Lung (tissue), 11 donors: ENCODE measurements at regions not wholly inside any gene's neighbourhood (a gene's known extent, or its start where the extent isn't known, plus 50 kb on each side); places are given as distances from the start of the nearest gene placed in this dataset.

Source experiments
- ATAC-seq: fragments of 200-7000 bp; cut with Tn5 transposase; one replicate; pipeline ENCODE4 v1.9.1; 2020; ENCODE audit warnings: moderate number of reproducible peaks; ENCODE audit not compliant: insufficient read depth, low FRiP score
- DNase-seq, 3 donors: peaks; one replicate each; pipeline ENCODE4 v3.0.0-alpha.2; 2013 to 2017
- H3K27ac ChIP-seq, 2 donors: one replicate each; pipeline ENCODE4 v1.5.1; 2013; ENCODE audit warnings: mild to moderate bottlenecking in 2 of 2, moderate library complexity in 2 of 2, control low read depth in 1 of 2, inconsistent platforms in 1 of 2, low read depth in 1 of 2, low read length in 1 of 2
- H3K27me3 ChIP-seq, 3 donors: one replicate each; pipeline ENCODE4 v1.5.1; 2013; ENCODE audit warnings: low read length in 2 of 3; ENCODE audit not compliant: control insufficient read depth in 3 of 3, insufficient read depth in 3 of 3
- H3K36me3 ChIP-seq, 4 donors: one replicate each; pipeline ENCODE4 v1.5.1; 2013; ENCODE audit warnings: low read length in 4 of 4, mild to moderate bottlenecking in 1 of 4, moderate library complexity in 1 of 4; ENCODE audit not compliant: control insufficient read depth in 4 of 4, insufficient read depth in 4 of 4
- H3K4me1 ChIP-seq, 5 donors: one replicate each; pipeline ENCODE4 v1.5.1; 2013; ENCODE audit warnings: low read length in 5 of 5, mild to moderate bottlenecking in 2 of 5, moderate library complexity in 1 of 5; ENCODE audit not compliant: control insufficient read depth in 5 of 5, insufficient read depth in 5 of 5
- H3K4me3 ChIP-seq: one replicate; pipeline ENCODE4 v1.5.1; 2013; ENCODE audit warnings: mild to moderate bottlenecking, control low read depth, moderate library complexity
- H3K9ac ChIP-seq, 2 donors: one replicate each; pipeline ENCODE4 v1.5.1; 2013; ENCODE audit warnings: low read length in 2 of 2, control low read depth in 1 of 2; ENCODE audit not compliant: insufficient read depth in 1 of 2
- H3K9me3 ChIP-seq, 4 donors: one replicate each; pipeline ENCODE4 v1.5.1; 2013; ENCODE audit warnings: low read length in 3 of 4, mild to moderate bottlenecking in 1 of 4, moderate library complexity in 1 of 4; ENCODE audit not compliant: control insufficient read depth in 4 of 4, insufficient read depth in 3 of 4
- WGBS, 2 donors: extraction: QIAGEN DNeasy Blood & Tissue Kit; methylation state at CpG; one replicate each; pipeline ENCODE4 v1.1.7; 2013; 5-methylcytosine and 5-hydroxymethylcytosine counted together
- TF ChIP-seq, protein P1 (sequence below): IDR thresholded peaks from 2 replicates; pipeline ENCODE4 v1.5.1; 2012; ENCODE audit warnings: mild to moderate bottlenecking; ENCODE audit errors: control extremely low read depth, extremely low read depth
- donor health status: control.
- donor health status: control.
- donor health status: Bipolar disorder and iron deficiency.
- donor health status: healthy.
- donor health status: DM: yes; HTN: yes; CAD: no.

DNA sequence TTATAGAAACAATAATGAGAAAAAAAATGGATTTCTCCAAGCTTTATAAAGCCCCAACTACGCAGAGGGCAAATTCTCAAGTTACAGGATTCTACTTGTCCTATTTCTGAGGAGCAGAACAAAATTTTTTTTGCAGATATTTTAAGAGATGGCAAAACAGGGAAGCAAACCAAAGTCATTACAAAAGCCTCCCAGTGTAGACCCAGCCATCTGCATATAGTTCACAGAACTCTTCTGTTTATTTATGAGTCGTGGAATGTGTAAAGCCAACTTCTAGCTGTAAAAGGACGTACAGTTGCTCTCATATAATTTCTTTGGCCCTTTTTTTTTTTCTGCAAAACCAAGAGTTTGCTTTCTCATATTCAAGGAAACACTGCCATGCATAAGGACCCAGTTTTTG, 120.4 kb downstream of the PCDH7 start:
- no peaks in the 10 kb centered on the region for H3K9me3 ChIP-seq
- no peaks in the 10 kb centered on the region for H3K27me3 ChIP-seq
- ATAC-seq (no peak), DNase-seq (peak in 1 of 3 donors; percentile 39)
- no peak overlapping the region for H3K9ac ChIP-seq
- 68 to 74% methylated on average over 3 of the region's 3 CpGs for WGBS, 2 donors
- H3K27ac ChIP-seq, result no peak overlapping the region
- H3K4me3 ChIP-seq, result no peak overlapping the region
- peaks cover 0 to 29% (median 11%) of the 10 kb centered on the region in 5 donors for H3K4me1 ChIP-seq
- peaks cover 0 to 2% (median 0%) of the 10 kb centered on the region in 4 donors for H3K36me3 ChIP-seq
- TF ChIP-seq, protein P1, sequence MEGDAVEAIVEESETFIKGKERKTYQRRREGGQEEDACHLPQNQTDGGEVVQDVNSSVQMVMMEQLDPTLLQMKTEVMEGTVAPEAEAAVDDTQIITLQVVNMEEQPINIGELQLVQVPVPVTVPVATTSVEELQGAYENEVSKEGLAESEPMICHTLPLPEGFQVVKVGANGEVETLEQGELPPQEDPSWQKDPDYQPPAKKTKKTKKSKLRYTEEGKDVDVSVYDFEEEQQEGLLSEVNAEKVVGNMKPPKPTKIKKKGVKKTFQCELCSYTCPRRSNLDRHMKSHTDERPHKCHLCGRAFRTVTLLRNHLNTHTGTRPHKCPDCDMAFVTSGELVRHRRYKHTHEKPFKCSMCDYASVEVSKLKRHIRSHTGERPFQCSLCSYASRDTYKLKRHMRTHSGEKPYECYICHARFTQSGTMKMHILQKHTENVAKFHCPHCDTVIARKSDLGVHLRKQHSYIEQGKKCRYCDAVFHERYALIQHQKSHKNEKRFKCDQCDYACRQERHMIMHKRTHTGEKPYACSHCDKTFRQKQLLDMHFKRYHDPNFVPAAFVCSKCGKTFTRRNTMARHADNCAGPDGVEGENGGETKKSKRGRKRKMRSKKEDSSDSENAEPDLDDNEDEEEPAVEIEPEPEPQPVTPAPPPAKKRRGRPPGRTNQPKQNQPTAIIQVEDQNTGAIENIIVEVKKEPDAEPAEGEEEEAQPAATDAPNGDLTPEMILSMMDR, result no peak

DNA sequence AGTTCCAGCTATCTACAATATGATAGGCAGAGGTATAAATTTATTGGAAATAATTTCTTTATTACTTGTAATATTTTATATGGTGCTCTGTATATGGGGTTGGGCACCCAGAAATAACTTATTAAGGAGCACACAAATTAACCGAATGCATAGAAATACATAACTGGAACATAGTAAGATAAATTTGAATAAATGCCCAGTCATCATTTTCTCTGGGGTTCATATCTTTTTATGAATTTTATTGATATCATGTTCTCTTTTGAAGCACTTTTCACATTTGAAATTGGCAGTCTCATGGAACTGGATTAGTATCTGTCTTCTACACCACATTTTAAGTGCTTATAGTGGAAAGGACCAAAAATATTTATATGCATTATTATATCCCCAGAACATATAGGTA, 122.0 kb downstream of the PCDH7 start:
- no peaks in the 10 kb centered on the region for H3K27me3 ChIP-seq
- H3K9ac ChIP-seq, result no peak overlapping the region
- 93 to 95% methylated on average over 1 of the region's 1 CpG for WGBS, 2 donors
- peaks cover 0 to 26% (median 11%) of the 10 kb centered on the region in 5 donors for H3K4me1 ChIP-seq
- H3K27ac ChIP-seq, result no peak overlapping the region
- TF ChIP-seq, protein P1, result no peak
- no peak overlapping the region for H3K4me3 ChIP-seq
- peaks cover 0 to 2% (median 0%) of the 10 kb centered on the region in 4 donors for H3K36me3 ChIP-seq
- ATAC-seq, result no peak
- no peaks in the 10 kb centered on the region for H3K9me3 ChIP-seq
- DNase-seq, result no peak

DNA sequence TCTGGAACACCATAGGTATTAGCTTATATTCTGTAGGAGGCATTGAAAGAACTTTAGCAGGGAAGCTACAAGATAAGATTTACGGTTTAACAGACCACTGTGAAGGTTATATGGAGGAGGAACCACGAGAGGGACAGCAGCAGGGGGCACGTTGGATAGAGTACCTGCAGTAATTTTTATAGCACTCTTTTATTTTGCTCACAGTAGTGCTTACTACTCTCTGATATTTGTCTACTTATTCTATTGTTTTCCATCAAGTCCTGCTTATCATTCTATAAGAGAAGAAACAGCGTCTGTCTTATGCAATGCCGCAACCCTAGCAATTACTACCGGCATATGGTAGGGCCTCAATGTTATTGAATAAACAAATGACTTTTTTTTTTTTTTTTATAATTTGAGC, 122.5 kb downstream of the PCDH7 start:
- H3K36me3 ChIP-seq, result peaks cover 0 to 2% (median 0%) of the 10 kb centered on the region in 4 donors
- no peak overlapping the region for H3K4me3 ChIP-seq
- H3K27ac ChIP-seq, result no peak overlapping the region
- WGBS, 2 donors, result 87 to 91% methylated on average over 6 of the region's 6 CpGs
- H3K9ac ChIP-seq, result no peak overlapping the region
- no peaks in the 10 kb centered on the region for H3K27me3 ChIP-seq
- peaks cover 0 to 25% (median 11%) of the 10 kb centered on the region in 5 donors for H3K4me1 ChIP-seq
- TF ChIP-seq, protein P1, result no peak
- no peak for ATAC-seq
- no peak for DNase-seq
- no peaks in the 10 kb centered on the region for H3K9me3 ChIP-seq
